HS-27A (cell line): ENCODE measurements at regions not wholly inside any gene's neighbourhood (a gene's known extent, or its start where the extent isn't known, plus 50 kb on each side); places are given as distances from the start of the nearest gene placed in this dataset.
"Not testable (repeated sequence)": the region's sequence is repeated elsewhere in the genome, so short reads cannot be mapped to it uniquely, and the experiment has no call there.

ENCODE experiments used
- DNase-seq: peaks from one replicate; pipeline ENCODE4 v3.0.0-alpha.2; 2012; ENCODE audit warnings: low read depth, missing footprints

DNA sequence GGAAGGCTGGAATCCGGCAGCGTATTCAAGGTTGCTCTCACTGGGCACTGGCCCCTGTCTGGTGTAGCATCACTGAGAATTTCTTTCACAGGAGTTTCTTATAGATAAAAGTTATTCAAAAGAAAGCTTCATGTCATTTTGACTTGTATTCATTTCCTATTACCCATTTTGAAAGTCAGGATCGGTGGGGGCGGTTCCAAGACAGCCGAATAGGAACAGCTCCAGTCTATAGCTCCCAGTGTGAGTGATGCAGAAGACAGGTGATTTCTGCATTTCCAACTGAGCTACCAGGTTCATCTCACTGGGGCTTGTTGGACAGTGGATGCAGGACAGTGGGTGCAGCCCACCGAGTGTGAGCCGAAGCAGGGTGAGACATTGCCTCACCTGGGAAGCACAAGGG, 51.5 kb upstream of the CDC42EP3 start:
- not testable (repeated sequence) for DNase-seq

DNA sequence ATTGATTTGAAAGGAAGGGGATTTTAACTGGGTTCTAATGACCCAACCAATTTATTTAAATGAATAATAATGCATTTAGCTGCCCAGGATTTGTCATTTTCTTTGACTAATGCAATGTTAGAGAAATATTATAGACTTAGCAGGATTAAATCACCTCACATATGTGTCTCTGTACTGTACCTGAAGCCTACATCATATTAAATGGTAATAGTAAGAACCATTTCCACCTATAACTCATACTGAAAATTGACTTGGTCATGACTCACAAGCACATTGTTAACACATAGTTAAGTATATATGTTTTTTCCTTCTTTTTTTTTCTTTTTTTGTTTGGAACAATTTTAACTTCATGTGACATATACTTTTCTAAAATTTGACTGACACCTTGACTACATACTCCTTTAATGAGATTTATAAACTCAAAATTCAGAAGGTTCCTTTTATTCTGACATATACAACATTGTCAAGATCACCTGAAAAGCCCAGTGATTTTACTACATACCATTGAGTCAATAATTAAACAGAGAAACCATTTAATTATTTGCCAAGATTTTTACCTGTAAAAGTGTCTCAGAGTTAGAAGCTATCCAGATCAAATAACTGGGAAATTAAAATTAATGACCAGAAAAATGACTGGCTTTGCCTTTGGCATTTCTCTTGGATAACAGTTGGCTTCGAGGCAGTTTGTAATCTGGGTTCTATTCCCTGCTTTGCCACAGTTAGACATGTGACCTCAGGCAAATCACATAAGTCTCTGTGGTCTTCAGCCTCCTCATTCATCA, 58.8 kb upstream of the CDC42EP3 start:
- DNase-seq, result no peak

DNA sequence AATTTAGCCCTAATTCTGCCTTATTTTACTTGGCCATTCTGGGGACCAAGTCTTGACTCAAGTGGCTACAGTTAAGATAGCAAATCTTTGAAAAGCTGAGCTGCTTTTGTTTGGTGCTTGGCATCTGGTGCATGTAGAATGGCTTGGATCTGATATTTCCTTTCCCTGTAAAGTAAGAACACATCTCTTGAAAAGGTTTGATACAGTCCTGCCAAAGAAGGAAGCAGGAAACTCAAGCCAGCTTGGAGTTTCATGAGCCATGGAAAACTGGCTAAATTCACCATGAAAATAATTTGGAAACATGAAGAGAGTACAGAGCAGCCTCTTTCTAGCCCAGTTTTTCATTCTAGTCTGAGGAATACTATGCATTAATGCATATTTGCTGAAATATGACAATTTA, 61.0 kb upstream of the CDC42EP3 start:
- not testable (repeated sequence) for DNase-seq

DNA sequence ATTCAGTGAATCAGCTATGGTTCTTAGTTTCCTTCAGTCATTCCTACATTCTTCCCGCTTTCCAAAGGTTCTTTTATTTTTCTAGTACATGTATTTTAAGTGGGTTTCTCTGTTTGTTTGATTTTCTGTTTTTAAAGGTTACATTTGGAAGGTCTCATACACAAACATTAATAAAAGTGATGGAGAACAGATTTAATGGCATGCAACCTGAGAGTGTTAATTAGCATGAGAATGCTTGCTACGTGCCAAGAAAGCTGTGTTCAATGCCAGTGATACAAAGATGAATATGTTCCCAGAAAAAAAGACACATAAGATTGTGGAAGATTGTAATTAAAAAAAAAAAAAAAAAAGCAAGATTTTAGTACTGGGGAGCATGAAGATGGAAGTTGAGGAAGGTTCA, 61.8 kb upstream of the CDC42EP3 start:
- DNase-seq, result no peak

DNA sequence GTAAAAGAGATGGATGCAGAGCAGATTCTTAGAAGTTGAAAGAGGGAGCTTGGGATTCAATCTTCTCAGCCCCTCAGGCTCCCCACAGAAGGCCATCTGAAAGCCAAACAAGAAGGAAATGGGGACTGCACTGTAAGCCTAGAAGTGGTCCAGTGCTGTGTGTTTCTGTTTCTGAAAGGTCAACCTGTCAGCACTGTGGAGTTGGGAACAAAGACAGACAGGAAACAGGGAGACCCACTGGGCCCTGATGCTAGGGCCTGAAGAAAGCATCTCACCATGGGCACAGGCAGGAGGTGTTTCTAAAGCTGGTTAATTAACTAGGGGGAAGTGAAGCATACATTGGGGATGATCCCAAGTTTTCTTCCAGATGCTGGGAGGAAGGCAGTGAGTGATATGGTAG, 62.5 kb upstream of the CDC42EP3 start:
- DNase-seq, result not testable (repeated sequence)

DNA sequence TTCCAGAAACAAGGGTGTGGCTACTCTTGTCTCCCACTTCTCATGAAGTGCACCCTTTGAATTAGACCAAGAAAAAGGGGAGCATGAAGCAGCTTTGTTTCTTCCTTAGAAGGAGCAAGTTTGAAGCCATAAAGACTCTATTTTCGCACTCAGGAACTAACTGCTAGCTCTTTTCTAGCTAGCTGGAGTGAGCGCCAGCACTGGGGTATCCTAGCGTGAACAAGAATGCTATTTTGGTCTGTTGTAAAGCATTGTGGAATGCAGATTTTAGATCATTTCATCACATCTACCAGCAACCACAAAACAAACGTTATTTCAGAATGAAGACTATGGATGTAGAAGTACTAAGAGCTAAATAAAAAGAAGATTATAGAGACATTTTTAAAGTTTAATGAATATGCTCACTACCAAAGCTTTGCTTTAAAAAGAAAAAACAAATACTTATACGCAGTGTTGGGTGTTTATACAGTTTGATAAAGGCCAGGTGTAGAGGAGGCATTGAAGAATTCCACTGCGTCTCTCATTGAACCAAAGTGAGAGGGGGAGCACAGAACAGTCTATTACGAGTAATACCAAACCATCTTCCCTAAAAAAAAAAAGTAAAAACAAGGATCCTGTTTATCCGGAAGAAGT, 63.6 kb upstream of the CDC42EP3 start:
- not testable (repeated sequence) for DNase-seq

DNA sequence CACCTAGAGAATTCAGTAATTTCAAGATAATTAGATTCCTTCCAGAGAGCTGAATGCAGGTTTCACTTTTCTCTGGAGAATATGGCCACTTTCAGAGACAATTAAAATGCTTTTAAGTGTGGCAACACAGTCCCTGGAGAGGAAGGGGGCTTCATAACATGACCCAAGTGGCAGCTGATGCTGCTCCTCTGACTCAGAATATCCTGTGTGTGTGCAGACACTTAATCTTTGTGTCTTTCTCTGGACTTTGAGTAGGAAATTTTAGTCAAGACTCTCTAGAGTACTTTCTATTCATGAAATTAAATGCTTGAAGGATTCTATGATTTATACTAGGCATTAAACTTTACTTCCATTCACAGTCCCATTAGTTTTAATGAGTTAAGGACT, 64.1 kb upstream of the CDC42EP3 start:
- DNase-seq, result not testable (repeated sequence)

DNA sequence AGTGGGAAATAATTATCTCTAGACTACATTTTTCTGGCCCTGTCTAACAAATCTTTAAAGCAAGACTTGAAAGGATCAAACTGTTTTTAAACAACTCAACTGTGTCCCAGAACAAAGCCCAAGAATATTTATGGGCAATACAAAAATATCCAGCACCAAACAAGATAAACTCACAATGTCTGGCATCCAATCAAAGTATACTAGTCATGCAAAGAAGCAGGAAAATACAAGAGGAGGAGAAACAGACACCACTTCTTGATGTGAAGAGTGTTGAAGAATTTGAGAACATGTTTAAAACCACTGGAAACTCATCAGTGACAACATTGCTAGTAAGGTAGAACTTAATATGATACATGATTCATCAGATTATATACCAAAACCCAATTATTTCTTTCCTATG, 66.1 kb upstream of the CDC42EP3 start:
- no peak for DNase-seq

DNA sequence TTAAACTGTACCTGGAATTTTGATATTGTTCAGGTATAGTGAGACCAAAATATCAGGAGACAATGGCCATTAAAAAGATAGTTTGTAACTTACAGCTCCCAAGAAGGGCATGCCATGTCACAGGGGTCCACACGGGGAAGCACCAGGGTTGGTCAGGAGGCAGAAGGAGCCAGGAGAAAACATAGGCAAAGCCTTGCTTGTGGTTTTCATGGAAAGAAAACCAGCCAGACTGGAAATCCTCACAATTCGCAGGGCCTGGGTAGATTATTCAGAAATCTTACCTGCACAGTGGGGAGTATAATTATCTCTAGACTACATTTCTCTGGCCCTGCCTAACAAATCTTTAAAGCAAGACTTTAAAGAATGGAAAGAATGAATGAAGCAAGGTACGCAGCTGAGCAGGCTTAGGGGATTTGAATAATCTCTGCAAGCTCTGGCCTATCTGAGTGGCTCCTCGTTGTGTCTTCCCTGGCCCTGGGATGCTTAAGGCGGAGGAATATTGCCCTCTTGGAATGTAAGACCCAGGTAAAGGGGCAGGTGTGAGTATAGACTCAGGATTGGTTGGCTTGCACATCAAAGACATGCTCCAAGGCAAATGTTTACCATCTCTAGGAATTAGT, 66.9 kb upstream of the CDC42EP3 start:
- DNase-seq, result no peak

DNA sequence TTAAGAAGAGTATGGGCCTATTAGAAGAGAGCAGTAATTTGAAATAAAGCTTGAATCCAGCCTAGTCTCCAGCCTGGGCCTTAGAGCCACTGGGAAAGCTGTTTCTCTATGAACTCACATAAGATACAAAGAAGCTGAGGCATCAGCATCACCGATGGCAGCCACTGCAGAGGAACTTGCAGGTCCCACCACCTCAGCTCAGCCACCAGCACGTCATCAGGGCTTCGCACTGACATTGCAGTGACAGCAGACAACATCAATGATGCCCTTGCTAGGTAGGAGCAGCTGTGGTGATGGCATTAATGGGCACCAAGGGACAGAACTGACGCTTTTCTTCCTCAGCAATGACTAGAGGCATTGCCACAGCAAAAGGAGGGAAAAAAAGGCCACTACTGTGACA, 67.7 kb upstream of the CDC42EP3 start:
- DNase-seq, result no peak

DNA sequence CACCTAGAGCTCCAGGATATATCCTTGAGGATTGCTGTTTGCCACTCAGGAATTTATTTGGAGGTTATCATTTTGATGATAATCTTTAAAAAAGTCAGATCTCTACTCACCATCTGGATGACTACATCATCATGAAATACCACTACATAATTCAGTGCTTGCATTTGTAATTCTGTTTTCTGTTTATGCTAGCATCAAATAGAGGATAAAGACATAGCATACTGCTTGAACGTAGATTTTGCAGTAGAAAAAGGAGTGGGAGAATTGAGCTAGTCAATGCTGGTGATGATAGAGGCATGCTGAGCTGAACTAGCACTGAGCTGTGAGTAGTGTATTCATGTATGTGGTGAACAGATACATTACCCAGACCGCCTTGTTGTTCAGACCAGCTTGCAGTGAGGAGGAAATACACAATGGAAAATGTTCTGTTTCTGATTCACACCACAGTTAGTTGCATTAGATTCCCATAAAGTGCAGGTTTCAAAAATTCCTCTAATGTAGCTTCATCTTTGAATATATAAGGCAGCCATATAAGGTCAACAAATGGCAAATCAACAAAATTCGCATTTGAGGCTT, 68.8 kb upstream of the CDC42EP3 start:
- DNase-seq, result no peak

DNA sequence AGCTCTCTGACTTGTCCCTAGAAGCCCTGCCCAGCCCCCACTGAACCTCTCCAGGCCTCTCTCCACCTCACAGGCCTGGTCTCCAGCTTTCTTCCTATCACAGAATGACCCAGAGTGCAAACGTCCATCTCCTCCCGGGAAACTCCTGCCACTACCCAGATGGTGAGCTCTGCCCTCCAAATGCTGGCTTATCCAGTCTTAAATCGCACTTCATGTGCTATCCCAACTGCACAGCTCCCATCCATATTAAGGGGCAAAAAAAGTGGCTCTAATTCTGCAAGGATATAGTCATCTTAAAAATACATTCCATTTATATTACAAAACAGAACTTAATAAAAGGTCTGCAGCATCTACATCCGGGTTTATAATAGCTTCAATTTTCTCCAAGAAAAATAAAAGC, 70.8 kb upstream of the CDC42EP3 start:
- DNase-seq, result peak; percentile 58

DNA sequence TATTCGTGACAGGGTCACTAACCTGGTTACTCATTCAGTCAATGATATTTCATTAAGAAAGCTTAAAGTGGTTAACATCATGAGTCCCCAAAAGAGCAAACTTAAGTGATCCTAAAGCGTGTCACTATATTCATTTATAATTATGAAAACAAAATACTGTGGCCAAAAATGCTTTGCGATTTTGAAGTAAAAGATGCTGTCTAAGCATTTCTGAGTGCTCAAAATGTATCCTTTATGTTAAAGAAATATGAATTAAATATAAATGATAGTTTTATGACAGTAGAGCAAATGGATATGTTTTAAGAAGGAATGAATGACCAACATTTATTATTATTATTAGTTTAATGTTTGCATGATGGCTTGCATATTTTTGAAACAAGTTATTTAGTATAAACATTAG, 72.6 kb upstream of the CDC42EP3 start:
- DNase-seq, result no peak

DNA sequence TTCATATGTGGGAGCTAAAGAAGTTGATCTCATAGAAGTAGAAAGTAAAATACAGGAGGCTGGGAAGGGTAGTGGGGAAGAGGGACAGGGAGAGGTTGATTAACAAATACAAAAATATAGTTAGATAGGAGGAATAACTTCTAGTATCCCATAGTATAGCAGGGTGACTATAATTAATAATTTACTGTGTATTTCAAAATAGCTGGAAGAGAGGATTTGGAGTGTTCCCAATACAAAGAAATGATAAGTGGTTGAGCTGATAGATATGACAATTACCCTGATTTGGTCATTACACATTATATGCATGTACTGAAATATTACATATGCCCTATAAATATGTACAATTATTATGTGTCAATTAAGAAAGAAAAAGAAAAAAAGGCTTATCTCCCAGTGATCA, 73.5 kb upstream of the CDC42EP3 start:
- DNase-seq, result not testable (repeated sequence)

DNA sequence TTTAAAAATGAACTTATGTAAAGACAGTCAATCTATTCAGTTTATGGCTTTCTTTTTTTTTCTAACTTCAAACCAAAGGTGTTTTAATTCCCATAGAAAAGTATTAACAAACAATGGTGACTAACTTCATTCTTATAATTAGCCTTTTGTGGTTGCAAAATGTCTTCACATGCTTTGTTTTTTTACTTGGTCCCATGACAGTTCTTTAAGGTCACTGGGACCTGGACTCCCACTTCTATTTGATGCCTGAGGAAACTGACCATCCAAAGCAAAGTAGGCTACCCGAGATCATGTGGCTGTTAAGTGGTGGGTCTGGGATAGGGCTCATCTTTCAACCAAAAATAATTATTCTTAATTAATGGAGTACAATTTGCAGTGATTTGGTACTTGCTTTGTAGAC, 74.6 kb upstream of the CDC42EP3 start:
- DNase-seq, result not testable (repeated sequence)

DNA sequence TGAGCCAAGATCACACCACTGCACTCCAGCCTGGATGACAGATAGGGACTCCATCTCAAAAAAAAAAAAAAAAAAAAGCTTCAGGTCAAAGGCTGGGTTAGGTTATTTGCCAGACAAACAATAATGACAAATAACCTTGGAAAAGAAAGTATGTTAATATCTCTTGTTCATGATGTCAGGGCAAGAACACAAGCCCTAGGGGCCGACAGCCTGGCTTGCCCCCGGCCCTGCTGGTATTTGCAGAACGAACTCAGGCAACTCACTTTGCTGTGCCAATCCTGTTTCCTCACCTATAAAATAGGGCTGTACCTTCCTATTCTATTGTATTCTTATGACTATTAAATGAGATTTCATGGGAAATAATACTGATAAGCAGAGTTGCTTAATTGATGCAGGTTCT, 75.4 kb upstream of the CDC42EP3 start:
- no peak for DNase-seq

DNA sequence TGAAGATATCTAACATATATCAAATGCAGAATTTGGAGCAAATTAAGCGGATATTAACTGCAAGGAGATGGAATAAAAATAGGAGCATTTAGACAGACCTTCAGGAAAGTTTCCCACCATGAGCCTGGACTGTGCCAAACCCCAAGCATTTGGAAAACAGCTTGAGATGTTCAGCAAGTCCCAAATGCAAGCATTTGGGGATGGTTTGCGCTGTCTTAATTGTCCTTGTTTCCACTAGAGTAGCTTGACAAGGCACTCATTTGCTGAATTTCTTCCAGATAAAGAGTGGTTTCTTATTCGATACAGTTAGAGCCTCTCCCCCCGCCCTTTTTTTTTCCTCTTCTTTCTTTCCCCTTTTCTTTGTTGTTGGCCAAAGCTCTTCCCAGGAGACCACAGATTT, 77.1 kb upstream of the CDC42EP3 start:
- no peak for DNase-seq

DNA sequence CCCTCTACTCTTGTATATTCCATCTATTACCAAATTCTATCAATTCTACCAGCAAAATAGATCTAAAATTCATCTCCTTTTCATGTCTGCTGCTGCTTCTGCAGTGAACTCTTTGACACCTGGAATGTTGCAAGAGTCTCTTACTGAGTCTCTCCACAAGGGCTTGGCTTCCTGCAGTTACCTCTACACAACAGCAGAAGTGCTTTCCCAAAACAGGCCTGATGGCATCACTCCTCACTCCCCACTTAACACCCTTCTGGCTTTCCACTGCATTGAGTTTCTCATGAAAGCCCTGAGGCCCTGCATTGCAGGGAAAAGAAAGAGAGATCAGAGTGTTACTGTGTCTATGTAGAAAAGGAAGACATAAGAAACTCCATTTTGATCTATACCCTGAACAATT, 78.8 kb upstream of the CDC42EP3 start:
- not testable (repeated sequence) for DNase-seq

DNA sequence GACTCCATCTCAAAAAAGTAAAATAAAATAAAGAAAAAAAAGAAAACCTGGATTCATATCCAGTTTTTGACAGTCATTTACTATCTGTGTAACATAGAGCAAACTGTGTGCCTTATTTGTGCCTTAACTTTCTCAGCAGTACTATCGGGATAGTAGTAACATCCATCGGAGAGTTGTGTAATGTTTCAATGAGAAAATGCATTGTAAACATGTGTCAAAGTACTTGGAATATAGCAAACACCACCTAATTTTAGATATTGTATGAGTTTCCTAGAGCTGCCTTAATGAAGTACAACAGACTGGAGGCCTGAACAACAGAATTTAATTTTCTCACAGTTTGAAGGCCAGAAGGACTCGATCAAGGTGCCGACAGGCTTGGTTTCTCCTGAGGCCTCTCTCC, 81.3 kb upstream of the CDC42EP3 start:
- DNase-seq, result no peak

DNA sequence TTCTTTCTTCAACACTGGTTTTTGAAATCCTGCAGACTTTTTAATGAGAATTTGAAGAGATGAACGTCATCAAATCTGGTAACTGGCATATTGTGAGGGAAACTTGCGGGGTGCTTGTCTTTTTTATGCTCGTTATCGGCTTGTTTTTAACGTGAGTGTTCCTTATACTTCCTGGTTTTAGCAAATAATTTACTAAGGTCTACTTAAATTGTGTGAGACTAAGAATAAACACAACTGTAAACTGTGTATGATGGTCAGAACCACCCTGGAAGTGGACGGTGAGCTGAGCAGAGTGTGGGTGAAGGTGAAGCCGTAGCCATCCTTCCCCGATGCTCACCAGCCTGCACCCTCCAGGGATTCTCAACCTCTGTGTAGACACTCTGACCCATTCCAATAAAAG, 82.3 kb upstream of the CDC42EP3 start:
- no peak for DNase-seq

DNA sequence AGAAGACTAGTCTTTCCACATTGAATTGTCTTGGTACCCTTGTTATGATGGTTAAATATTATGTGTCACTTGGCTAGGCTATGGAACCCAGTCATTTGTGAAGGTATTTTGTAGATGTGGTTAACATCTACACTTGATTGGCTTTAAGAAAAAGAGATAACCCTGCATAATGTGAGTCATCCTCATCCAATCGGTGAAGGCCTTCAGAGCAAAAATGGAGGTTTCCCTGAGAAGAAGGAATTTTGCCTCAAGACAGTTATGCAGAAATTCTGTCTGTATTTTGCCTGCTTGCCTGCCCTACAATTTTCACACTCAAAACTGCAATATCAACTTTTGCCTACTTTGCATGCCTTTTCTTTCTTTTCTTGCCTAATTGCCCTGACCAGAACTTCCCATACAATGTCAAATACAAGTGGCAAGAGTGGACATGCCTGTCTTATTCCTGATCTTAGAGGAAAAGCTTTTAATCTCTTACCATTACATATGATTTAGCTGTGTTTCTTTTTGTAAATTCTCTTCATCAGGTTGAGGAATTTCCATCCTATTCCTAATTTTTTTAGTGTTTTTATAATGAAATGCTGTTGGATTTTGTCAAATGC, 84.6 kb upstream of the CDC42EP3 start:
- DNase-seq, result not testable (repeated sequence)

DNA sequence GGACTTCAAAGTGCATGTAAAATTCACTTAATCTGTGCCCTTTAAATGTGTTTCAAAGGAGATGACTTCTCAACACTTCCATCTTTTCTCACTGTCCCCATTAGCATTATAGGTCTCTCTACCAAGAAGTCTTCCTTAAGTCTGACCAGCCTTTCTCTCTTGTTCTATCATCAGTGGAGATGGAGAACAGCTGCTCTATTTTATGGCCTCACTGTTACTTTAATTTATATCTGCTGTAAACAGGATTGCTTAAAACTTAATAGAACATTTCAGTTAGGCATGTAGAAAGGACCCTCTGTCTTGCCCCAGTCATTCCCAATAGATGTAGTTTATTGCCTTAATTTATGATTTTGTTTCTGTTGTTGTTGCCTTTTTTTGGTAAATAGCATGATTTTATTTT, 86.0 kb upstream of the CDC42EP3 start:
- not testable (repeated sequence) for DNase-seq
